ENCODE measurements at regions not wholly inside any gene's neighbourhood (a gene's known extent, or its start where the extent isn't known, plus 50 kb on each side); places are given as distances from the start of the nearest gene placed in this dataset.
"Not testable (repeated sequence)": the region's sequence is repeated elsewhere in the genome, so short reads cannot be mapped to it uniquely, and the experiment has no call there.

GRCh38 chr6:167214206-167214605 lies 56.4 kb upstream of the GPR31 start:
- Histone ChIP-seq H3K4me2 (ENCODE audit: low read depth, low read length) (no peak overlapping the region), H3K4me3 (ENCODE audit: low read length) (no peak overlapping the region), H3K9me2 (replicated peaks; ENCODE audit: insufficient read depth, low read length) (no peaks in the 10 kb centered on the region), H3K27me3 (replicated peaks; ENCODE audit: insufficient read depth, low read length) (no peaks in the 10 kb centered on the region), H3K27ac (ENCODE audit: low read length) (no peak overlapping the region), H3K9me3 (replicated peaks; ENCODE audit: insufficient read depth, low read length) (no peaks in the 10 kb centered on the region), H4K20me1 (ENCODE audit: insufficient read depth, low read length) (no peaks in the 10 kb centered on the region), H3K9ac (ENCODE audit: low read length) (no peak overlapping the region), H3F3A (ENCODE audit: insufficient read depth, low read length) (no peaks in the 10 kb centered on the region), H3K4me1 (ENCODE audit: low read length) (no peaks in the 10 kb centered on the region), H3K79me2 (ENCODE audit: low read length) (no peaks in the 10 kb centered on the region), H2AFZ (ENCODE audit: low read length) (no peak overlapping the region), H3K36me3 (replicated peaks; ENCODE audit: insufficient read depth, low read length) (no peaks in the 10 kb centered on the region)
- TF ChIP-seq EZH2phosphoT487 (IDR thresholded peaks at IDR 0.05; ENCODE audit: low read length) (no peak), CTCF (IDR thresholded peaks at IDR 0.05; ENCODE audit: low read length) (no peak), EZH2 (optimal IDR thresholded peaks at IDR 0.05; ENCODE audit: low read depth, low read length) (no peak)
- no peak for DNase-seq

GRCh38 chr6:167215429-167216250 lies 57.9 kb upstream of the GPR31 start:
- not testable (repeated sequence) for DNase-seq; H4K20me1 ChIP-seq (ENCODE audit: insufficient read depth, low read length); H2AFZ ChIP-seq (ENCODE audit: low read length); H3K79me2 ChIP-seq (ENCODE audit: low read length); H3K4me1 ChIP-seq (ENCODE audit: low read length); H3K4me2 ChIP-seq (ENCODE audit: low read depth, low read length); H3K9me3 ChIP-seq (replicated peaks; ENCODE audit: insufficient read depth, low read length); H3K4me3 ChIP-seq (ENCODE audit: low read length); H3K36me3 ChIP-seq (replicated peaks; ENCODE audit: insufficient read depth, low read length); H3K9ac ChIP-seq (ENCODE audit: low read length); H3K27me3 ChIP-seq (replicated peaks; ENCODE audit: insufficient read depth, low read length); H3K9me2 ChIP-seq (replicated peaks; ENCODE audit: insufficient read depth, low read length); H3F3A ChIP-seq (ENCODE audit: insufficient read depth, low read length); H3K27ac ChIP-seq (ENCODE audit: low read length)

- not testable (repeated sequence) for H3K27ac ChIP-seq (ENCODE audit: low read length); H3K4me1 ChIP-seq (ENCODE audit: low read length); H2AFZ ChIP-seq (ENCODE audit: low read length); H3K9me2 ChIP-seq (replicated peaks; ENCODE audit: insufficient read depth, low read length); H3K4me3 ChIP-seq (ENCODE audit: low read length); H4K20me1 ChIP-seq (ENCODE audit: insufficient read depth, low read length); H3K27me3 ChIP-seq (replicated peaks; ENCODE audit: insufficient read depth, low read length); H3F3A ChIP-seq (ENCODE audit: insufficient read depth, low read length); DNase-seq; H3K9ac ChIP-seq (ENCODE audit: low read length); H3K79me2 ChIP-seq (ENCODE audit: low read length); H3K36me3 ChIP-seq (replicated peaks; ENCODE audit: insufficient read depth, low read length); H3K4me2 ChIP-seq (ENCODE audit: low read depth, low read length); H3K9me3 ChIP-seq (replicated peaks; ENCODE audit: insufficient read depth, low read length)
Observed at GRCh38 chr6:167216390-167217050, 58.7 kb upstream of the GPR31 start.

- DNase-seq; H3K9ac ChIP-seq (ENCODE audit: low read length); H3F3A ChIP-seq (ENCODE audit: insufficient read depth, low read length); H3K4me1 ChIP-seq (ENCODE audit: low read length); H2AFZ ChIP-seq (ENCODE audit: low read length); H3K9me3 ChIP-seq (replicated peaks; ENCODE audit: insufficient read depth, low read length); H3K36me3 ChIP-seq (replicated peaks; ENCODE audit: insufficient read depth, low read length); H4K20me1 ChIP-seq (ENCODE audit: insufficient read depth, low read length); H3K79me2 ChIP-seq (ENCODE audit: low read length); H3K27ac ChIP-seq (ENCODE audit: low read length); H3K9me2 ChIP-seq (replicated peaks; ENCODE audit: insufficient read depth, low read length); H3K4me3 ChIP-seq (ENCODE audit: low read length); H3K4me2 ChIP-seq (ENCODE audit: low read depth, low read length); H3K27me3 ChIP-seq (replicated peaks; ENCODE audit: insufficient read depth, low read length): not testable (repeated sequence)
Observed at GRCh38 chr6:167217073-167217472, 59.3 kb upstream of the GPR31 start.

GRCh38 chr6:167217951-167218759 lies 60.4 kb upstream of the GPR31 start:
- not testable (repeated sequence) for DNase-seq; H3K9me2 ChIP-seq (replicated peaks; ENCODE audit: insufficient read depth, low read length); H3K4me3 ChIP-seq (ENCODE audit: low read length); H3K9me3 ChIP-seq (replicated peaks; ENCODE audit: insufficient read depth, low read length); H4K20me1 ChIP-seq (ENCODE audit: insufficient read depth, low read length); H3K79me2 ChIP-seq (ENCODE audit: low read length); H2AFZ ChIP-seq (ENCODE audit: low read length); H3K4me1 ChIP-seq (ENCODE audit: low read length); H3K27ac ChIP-seq (ENCODE audit: low read length); H3K9ac ChIP-seq (ENCODE audit: low read length); H3F3A ChIP-seq (ENCODE audit: insufficient read depth, low read length); H3K4me2 ChIP-seq (ENCODE audit: low read depth, low read length); H3K27me3 ChIP-seq (replicated peaks; ENCODE audit: insufficient read depth, low read length); H3K36me3 ChIP-seq (replicated peaks; ENCODE audit: insufficient read depth, low read length)

GRCh38 chr6:167219079-167219478 lies 61.3 kb upstream of the GPR31 start:
- H4K20me1 ChIP-seq (ENCODE audit: insufficient read depth, low read length); H3K4me2 ChIP-seq (ENCODE audit: low read depth, low read length); H3K9me2 ChIP-seq (replicated peaks; ENCODE audit: insufficient read depth, low read length); DNase-seq; H3K27me3 ChIP-seq (replicated peaks; ENCODE audit: insufficient read depth, low read length); H3K9me3 ChIP-seq (replicated peaks; ENCODE audit: insufficient read depth, low read length); H2AFZ ChIP-seq (ENCODE audit: low read length); H3F3A ChIP-seq (ENCODE audit: insufficient read depth, low read length); H3K4me1 ChIP-seq (ENCODE audit: low read length); H3K4me3 ChIP-seq (ENCODE audit: low read length); H3K27ac ChIP-seq (ENCODE audit: low read length); H3K79me2 ChIP-seq (ENCODE audit: low read length); H3K9ac ChIP-seq (ENCODE audit: low read length); H3K36me3 ChIP-seq (replicated peaks; ENCODE audit: insufficient read depth, low read length): not testable (repeated sequence)
